OCI-LY3 (cell line): ENCODE measurements at regions not wholly inside any gene's neighbourhood (a gene's known extent, or its start where the extent isn't known, plus 50 kb on each side); places are given as distances from the start of the nearest gene placed in this dataset.

Experiments
- EZH2phosphoT487 ChIP-seq: fragments of 200-600 bp; shearing (Covaris generic); IDR thresholded peaks from 2 replicates; pipeline ENCODE4 v1.6.1; 2018; ENCODE audit warnings: antibody characterized with exemption, mixed run types, low read depth
- TF ChIP-seq, protein P1 (sequence below): fragments of 200-600, 300-600 bp; sonication (generic); IDR thresholded peaks from 2 replicates; pipeline ENCODE4 v1.5.1; 2014; ENCODE audit warnings: antibody characterized with exemption, low read length, low read depth

GRCh38 chr12:13428538-13429265 is 232.2 kb downstream of the EMP1 start:
- TF ChIP-seq, protein P1, sequence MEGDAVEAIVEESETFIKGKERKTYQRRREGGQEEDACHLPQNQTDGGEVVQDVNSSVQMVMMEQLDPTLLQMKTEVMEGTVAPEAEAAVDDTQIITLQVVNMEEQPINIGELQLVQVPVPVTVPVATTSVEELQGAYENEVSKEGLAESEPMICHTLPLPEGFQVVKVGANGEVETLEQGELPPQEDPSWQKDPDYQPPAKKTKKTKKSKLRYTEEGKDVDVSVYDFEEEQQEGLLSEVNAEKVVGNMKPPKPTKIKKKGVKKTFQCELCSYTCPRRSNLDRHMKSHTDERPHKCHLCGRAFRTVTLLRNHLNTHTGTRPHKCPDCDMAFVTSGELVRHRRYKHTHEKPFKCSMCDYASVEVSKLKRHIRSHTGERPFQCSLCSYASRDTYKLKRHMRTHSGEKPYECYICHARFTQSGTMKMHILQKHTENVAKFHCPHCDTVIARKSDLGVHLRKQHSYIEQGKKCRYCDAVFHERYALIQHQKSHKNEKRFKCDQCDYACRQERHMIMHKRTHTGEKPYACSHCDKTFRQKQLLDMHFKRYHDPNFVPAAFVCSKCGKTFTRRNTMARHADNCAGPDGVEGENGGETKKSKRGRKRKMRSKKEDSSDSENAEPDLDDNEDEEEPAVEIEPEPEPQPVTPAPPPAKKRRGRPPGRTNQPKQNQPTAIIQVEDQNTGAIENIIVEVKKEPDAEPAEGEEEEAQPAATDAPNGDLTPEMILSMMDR = no peak
- no peak for TF ChIP-seq EZH2phosphoT487
